NCI-H526 (cell line): ENCODE measurements at regions not wholly inside any gene's neighbourhood (a gene's known extent, or its start where the extent isn't known, plus 50 kb on each side); places are given as distances from the start of the nearest gene placed in this dataset.

ENCODE experiments used
- DNase-seq, 2 experiments: peaks; one replicate each; lab custom pipeline; 2025; lab: John Stamatoyannopoulos, UW

- DNase-seq, result no peak
Measured at GRCh38 chr7:51680594-51681399, 364.2 kb upstream of the COBL start.

GRCh38 chr7:51679358-51679757 lies 362.7 kb upstream of the COBL start:
- DNase-seq, result no peak

DNA sequence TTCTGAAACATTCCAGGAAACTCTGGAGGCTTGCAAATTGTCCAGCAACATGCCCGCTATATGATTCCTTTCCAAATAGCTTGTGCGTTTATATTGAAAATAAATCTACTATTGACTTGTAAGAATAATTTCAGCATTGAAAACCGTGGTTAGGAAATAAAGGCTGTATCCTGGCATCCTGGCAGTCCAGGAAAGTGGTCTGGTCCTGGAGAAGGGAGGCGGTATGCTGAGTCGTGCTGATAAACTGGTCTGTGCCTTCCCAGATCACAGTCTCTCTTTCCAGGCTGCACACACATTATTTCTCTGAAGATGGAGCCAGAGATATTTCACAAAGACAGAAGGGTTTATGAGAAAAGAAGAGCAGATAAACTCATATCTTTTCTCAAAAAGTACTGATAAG lies 350.1 kb upstream of the COBL start:
- peak in 1 of 2 experiments; percentile 39 for DNase-seq

GRCh38 chr7:51666266-51666665 lies 349.7 kb upstream of the COBL start:
- no peak for DNase-seq

DNA sequence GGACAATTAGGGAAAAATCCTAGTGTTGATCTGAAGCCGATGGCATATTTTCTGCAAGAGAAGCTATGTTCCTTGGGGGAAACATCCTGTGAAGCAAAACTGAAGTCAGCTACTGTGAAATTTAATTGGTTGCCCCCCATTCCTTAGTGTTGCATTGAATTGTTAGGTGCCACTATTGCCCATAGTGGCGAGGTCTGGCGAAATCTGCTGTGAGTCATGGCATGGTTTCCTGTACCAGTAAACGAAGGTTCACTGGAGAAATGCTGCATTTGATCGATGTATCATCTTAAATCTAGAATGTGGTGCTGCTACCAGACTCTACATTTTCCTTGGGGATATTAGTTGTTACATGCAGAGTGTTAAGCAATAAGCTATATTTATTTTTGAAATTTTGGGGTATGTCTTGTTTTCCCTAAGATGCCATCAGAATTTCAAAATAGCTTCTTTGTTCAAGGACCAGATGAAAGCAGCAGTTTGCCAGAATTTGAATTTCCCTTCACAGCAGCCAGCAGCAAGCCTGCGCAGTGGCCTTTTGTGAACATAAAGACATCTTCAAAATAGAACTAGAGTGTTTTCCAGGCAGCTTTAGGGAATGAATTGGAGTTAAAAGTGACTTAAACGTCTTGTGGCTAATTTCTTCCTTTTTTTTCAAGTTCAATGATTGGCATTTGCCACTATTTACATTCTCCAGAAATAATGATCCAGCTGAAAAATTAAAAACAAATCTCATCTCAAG lies 348.6 kb upstream of the COBL start:
- peak in 1 of 2 experiments; percentile 73 for DNase-seq

DNA sequence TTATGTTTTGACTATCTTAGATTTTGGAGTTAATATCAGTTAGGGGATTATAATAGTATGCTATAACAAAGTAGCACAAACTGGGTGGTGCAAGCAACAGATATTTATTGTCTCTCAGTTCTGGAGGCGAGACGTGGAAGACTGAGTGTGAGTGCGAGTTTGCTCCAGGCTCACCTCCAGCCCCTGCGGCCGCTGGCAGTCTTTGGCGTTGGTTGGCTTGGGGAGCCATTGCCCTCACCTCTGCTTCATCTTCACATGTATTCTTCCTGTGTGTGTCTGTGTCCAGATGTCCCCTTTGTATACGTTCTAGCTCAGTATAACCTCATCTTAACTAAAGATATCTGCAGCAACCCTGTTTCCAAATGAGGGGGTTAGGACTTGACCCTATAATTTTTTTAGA lies 343.9 kb upstream of the COBL start:
- no peak for DNase-seq

- no peak for DNase-seq
Measured at GRCh38 chr7:51658684-51659083, 342.1 kb upstream of the COBL start.

GRCh38 chr7:51647931-51648351 lies 331.3 kb upstream of the COBL start:
- DNase-seq, result peak; percentile 95 to 96

DNA sequence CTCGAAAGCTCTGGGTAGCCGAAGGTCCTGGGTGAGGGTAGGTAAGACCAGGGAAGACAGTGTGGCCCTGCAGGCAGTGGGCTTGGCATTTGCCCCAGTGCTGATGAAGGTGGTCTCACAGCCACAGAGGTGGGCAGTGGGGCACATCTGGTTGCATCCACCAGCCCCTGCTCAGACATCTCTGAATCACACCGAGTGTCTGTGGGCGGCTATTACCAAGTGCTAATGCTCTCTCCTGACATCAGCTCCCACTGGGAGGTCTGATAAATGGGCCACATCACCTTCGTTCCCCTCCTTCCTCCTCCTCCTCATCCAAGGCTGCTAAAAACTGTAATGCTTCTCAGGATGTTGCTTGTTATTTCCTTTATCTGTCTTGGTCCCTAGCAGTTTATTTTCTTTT lies 330.9 kb upstream of the COBL start:
- no peak for DNase-seq

GRCh38 chr7:51645702-51646298 lies 329.2 kb upstream of the COBL start:
- no peak for DNase-seq

GRCh38 chr7:51645255-51645654 lies 328.6 kb upstream of the COBL start:
- no peak for DNase-seq

DNA sequence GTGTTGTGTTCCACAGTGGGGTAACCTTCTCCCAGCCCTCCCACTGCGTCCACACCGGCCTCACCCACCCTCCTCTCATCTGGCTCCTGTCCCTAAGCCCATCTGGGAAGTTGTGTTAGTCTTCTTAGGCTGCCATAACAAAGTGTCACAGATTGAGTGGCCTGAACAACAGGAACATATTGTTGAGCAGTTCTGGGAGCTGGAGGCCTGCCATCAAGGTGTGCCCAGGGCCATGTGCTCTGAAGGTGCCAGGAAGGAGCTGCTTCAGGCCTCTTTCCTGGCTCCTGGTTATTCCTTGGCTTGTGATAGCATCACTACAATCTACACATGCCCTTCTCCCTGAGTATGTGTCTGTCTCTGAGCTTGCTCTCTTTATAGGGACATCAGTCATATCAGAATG lies 327.6 kb upstream of the COBL start:
- DNase-seq, result no peak

- DNase-seq, result no peak
Measured at GRCh38 chr7:51640841-51641240, 324.2 kb upstream of the COBL start.

GRCh38 chr7:51639661-51640334 lies 323.2 kb upstream of the COBL start:
- no peak for DNase-seq

DNA sequence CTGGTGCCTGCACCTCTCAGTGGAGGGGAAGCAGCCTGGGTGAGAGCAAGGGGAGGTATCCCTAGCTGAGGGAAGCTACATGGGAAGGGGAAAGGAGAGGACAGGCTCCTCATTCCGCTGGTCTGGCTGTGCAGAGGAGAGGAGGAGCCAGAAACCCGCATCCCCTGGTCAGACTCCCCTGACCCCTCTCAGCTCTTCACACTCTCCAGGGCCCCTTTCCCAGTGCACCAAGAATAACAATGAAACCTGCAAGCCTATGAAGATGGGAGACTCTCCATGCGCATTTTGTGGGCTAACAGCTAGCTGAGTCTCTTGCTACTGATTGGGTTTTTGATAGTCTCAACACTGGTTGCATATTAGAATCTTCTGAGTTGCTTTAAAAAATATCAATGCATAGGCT lies 319.9 kb upstream of the COBL start:
- DNase-seq, result no peak

DNA sequence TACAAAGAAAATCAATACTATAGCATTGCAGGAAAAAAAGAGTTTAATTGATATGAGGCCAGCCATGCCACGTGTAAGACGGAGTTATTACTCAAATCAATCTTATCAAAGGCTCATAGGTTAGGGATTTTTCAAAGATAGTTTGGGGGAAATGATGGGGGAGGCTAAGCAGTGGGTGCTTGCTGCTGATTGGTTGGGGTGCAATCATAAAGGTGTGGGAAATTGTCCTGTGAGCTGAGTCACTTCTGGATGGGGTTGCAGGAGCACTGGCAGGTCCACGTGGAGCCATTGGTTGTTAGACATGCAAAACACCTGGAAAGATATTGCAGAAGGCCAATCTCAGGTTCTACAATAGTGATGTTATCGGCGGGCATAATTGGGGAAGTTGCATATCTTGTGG lies 319.2 kb upstream of the COBL start:
- no peak for DNase-seq

DNA sequence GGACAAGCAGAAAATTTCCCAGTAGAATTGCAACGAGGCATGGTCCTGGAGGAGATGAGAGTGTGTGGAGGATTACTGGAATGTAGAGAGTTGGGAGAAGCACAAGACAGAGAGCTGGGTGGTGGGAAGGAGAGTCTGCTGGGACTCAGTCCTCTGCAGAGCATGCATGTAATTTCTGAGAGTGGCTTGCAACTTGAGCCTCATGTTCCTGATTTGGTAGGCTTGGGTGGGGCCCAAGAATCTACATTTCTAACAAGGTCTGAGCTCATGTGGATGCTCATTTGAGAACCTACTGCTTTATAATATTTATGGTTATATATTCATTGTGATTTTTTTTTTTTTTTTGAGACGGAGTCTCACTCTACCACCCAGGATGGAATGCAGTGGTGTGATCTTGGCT lies 317.9 kb upstream of the COBL start:
- no peak for DNase-seq

GRCh38 chr7:51634025-51634424 lies 317.4 kb upstream of the COBL start:
- no peak for DNase-seq

- no peak for DNase-seq
Measured at GRCh38 chr7:51633596-51633995, 317.0 kb upstream of the COBL start.

DNA sequence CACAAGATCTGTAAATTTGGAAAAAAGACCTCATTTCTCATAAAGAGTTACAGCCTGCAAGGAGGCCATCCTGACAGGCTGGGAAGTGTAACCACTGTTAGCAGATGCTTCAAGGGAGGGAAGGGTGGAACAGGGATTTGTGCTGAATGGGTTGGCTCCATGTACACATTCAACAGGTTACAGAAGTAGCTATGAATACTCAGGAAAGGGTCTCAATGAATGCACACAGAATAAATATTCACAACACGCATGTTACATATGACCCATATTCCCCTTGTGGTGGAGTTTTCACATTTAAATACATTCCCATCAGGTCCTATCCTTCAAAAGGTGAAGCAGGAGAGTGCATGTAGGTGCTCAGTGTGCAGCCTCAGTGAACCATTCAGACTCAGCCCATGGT lies 316.4 kb upstream of the COBL start:
- DNase-seq, result no peak

DNA sequence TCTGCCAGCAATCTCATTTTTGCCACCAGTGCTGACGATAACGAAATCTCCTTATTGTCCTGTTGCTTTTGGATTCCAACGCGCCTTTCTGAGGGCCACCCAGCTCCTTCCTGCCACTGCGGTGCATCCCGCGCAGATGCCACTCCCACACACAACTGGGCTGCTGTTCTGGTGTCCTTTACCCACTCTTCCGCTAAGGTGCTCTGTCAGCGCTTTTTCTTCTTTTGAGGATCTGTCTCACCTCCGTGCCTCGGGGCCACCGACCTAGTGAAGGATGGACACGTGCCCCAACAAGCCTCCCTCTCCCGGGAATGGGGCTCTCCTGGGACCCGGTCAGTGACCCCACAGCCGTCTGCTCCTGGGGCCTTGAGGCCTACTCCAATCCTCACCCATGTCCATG lies 314.3 kb upstream of the COBL start:
- no peak for DNase-seq

DNA sequence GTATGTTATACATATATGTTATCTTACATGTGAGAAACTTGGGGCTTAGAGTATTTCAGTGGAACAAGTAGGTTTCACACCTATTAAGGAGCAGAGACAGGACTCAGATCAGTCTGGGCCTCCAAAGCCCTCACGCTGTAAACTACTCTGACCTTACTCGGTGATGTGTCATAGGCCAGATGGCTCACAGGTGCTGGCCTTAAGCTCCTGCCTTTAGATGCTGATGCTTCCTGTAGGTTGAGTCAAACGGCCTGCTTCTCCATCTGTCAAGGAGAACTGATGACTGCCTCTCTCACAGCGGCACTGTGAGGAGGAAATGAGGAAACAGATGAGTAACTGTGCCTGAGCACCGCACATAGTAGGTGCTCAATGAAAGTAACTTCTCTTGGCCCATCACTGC lies 312.6 kb upstream of the COBL start:
- DNase-seq, result no peak

DNA sequence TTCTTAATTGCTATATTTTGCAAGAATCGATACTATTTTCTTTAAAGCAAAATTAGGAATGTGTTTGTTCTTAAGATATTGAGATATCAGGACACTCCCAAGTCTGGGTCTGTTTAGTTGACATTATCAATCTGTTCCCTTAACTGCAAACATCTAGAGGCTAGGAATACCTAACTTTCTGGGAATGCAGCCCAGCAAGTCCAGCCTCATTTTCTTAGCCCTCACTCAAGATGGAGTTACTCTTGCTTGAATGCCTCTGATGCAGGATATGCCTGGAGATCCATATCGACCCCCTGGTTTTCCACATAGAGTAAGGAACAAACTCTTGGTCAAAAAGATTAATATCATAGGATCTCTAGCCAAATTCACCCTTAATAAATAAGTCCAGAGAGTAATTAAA lies 305.3 kb upstream of the COBL start:
- DNase-seq, result no peak
